ENCODE measurements at regions not wholly inside any gene's neighbourhood (a gene's known extent, or its start where the extent isn't known, plus 50 kb on each side); places are given as distances from the start of the nearest gene placed in this dataset.

DNA sequence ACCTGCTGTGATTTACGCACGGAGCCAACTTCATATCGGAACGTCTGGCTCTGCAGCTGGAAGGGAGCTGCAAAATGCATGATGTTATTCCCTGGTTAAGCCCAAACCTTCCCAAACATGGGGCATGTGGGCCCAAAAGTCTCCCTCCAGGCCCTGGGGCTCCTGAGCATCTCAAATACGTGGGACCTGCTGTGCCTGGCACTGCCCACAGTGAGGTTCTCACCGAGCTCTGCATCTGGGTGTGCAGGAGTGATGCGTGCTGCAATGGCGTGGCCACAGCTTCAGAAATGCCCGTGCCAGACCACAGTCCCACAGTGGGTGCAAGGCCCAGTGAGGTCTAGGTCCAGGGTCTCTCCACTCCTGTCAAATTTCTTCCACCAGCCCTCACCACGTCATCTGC, 503.3 kb downstream of the EIPR1 start:
- TF ChIP-seq CTCF (IDR thresholded peaks at IDR 0.05) (no peak), POLR2A (IDR thresholded peaks at IDR 0.05) (no peak)

Data from thyroid gland (tissue), 4 donors.